MM.1S (cell line): ENCODE measurements at regions not wholly inside any gene's neighbourhood (a gene's known extent, or its start where the extent isn't known, plus 50 kb on each side); places are given as distances from the start of the nearest gene placed in this dataset.

Experiments used
- DNase-seq: peaks from one replicate; pipeline ENCODE4 v3.0.0-alpha.2; 2015
- H2AFZ ChIP-seq: fragments of 300-600 bp; sonication (generic); 2 replicates; pipeline ENCODE4 v1.6.0; 2016; ENCODE audit warnings: antibody characterized with exemption, low read length
- H3F3A ChIP-seq: fragments of 300-600 bp; sonication (generic); 2 replicates; pipeline ENCODE4 v1.6.1; 2016; ENCODE audit warnings: mild to moderate bottlenecking, antibody characterized with exemption, low read length, moderate library complexity, mixed read lengths; ENCODE audit not compliant: insufficient read depth
- H3K27ac ChIP-seq: fragments of 300-600 bp; sonication (generic); 2 replicates; pipeline ENCODE4 v1.5.1; 2016; ENCODE audit warnings: mild to moderate bottlenecking, low read length
- H3K27me3 ChIP-seq: fragments of 300-600 bp; sonication (generic); replicated peaks from 2 replicates; pipeline ENCODE4 v1.6.0; 2016; ENCODE audit warnings: low read length; ENCODE audit not compliant: insufficient read depth
- H3K36me3 ChIP-seq: fragments of 300-600 bp; sonication (generic); replicated peaks from 2 replicates; pipeline ENCODE4 v1.6.1; 2016; ENCODE audit warnings: mild to moderate bottlenecking, low read length, mixed read lengths; ENCODE audit not compliant: insufficient read depth
- H3K4me1 ChIP-seq: fragments of 300-600 bp; sonication (generic); 2 replicates; pipeline ENCODE4 v1.6.1; 2016; ENCODE audit warnings: low read length, mixed read lengths
- H3K4me2 ChIP-seq: fragments of 300-600 bp; sonication (generic); 2 replicates; pipeline ENCODE4 v1.6.0; 2016; ENCODE audit warnings: low read depth, low read length
- H3K4me3 ChIP-seq: fragments of 300-600 bp; sonication (generic); 2 replicates; pipeline ENCODE4 v1.5.1; 2016; ENCODE audit warnings: low read length, mixed read lengths
- H3K79me2 ChIP-seq: fragments of 300-600 bp; sonication (generic); 2 replicates; pipeline ENCODE4 v1.6.1; 2016; ENCODE audit warnings: mixed run types, low read length, mixed read lengths
- H3K9ac ChIP-seq: fragments of 300-600 bp; sonication (generic); 2 replicates; pipeline ENCODE4 v1.6.1; 2016; ENCODE audit warnings: low read length, mixed read lengths
- H3K9me2 ChIP-seq: fragments of 300-600 bp; sonication (generic); replicated peaks from 2 replicates; pipeline ENCODE4 v1.6.1; 2016; ENCODE audit warnings: mild to moderate bottlenecking, low read length, mixed read lengths; ENCODE audit not compliant: insufficient read depth
- H3K9me3 ChIP-seq: fragments of 300-600 bp; sonication (generic); replicated peaks from 2 replicates; pipeline ENCODE4 v1.6.1; 2016; ENCODE audit warnings: mild to moderate bottlenecking, low read length, mixed read lengths; ENCODE audit not compliant: insufficient read depth
- H4K20me1 ChIP-seq: fragments of 300-600 bp; sonication (generic); 2 replicates; pipeline ENCODE4 v1.6.1; 2016; ENCODE audit warnings: mild to moderate bottlenecking, low read length, moderate library complexity, mixed read lengths; ENCODE audit not compliant: insufficient read depth
- EZH2 ChIP-seq: fragments of 300-600 bp; sonication (generic); optimal IDR thresholded peaks from 2 replicates; pipeline ENCODE3; 2017; ENCODE audit warnings: low read depth, mild to moderate bottlenecking, antibody characterized with exemption, low read length, mixed read lengths
- EZH2phosphoT487 ChIP-seq: fragments of 300-600 bp; sonication (generic); IDR thresholded peaks from 2 replicates; pipeline ENCODE4 v1.6.1; 2018; ENCODE audit warnings: antibody characterized with exemption, low read length
- TF ChIP-seq, protein P1 (sequence below): fragments of 300-600 bp; sonication (generic); IDR thresholded peaks from 2 replicates; pipeline ENCODE4 v1.5.1; 2016; ENCODE audit warnings: antibody characterized with exemption, low read length, mixed read lengths

GRCh38 chr7:148481971-148482626 lies 108.5 kb upstream of the C7orf33 start:
- TF ChIP-seq EZH2phosphoT487 (no peak), EZH2 (no peak)
- TF ChIP-seq, protein P1, sequence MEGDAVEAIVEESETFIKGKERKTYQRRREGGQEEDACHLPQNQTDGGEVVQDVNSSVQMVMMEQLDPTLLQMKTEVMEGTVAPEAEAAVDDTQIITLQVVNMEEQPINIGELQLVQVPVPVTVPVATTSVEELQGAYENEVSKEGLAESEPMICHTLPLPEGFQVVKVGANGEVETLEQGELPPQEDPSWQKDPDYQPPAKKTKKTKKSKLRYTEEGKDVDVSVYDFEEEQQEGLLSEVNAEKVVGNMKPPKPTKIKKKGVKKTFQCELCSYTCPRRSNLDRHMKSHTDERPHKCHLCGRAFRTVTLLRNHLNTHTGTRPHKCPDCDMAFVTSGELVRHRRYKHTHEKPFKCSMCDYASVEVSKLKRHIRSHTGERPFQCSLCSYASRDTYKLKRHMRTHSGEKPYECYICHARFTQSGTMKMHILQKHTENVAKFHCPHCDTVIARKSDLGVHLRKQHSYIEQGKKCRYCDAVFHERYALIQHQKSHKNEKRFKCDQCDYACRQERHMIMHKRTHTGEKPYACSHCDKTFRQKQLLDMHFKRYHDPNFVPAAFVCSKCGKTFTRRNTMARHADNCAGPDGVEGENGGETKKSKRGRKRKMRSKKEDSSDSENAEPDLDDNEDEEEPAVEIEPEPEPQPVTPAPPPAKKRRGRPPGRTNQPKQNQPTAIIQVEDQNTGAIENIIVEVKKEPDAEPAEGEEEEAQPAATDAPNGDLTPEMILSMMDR: no peak
- Histone ChIP-seq H4K20me1 (no peaks in the 10 kb centered on the region), H3K9me2 (no peaks in the 10 kb centered on the region), H3K4me3 (no peak overlapping the region), H3K27me3 (no peaks in the 10 kb centered on the region), H3K4me1 (no peaks in the 10 kb centered on the region), H3K9ac (no peak overlapping the region), H3K79me2 (no peaks in the 10 kb centered on the region), H3K9me3 (no peaks in the 10 kb centered on the region), H2AFZ (no peak overlapping the region), H3K4me2 (no peak overlapping the region), H3K36me3 (no peaks in the 10 kb centered on the region), H3F3A (no peaks in the 10 kb centered on the region), H3K27ac (no peak overlapping the region)
- no peak for DNase-seq

DNA sequence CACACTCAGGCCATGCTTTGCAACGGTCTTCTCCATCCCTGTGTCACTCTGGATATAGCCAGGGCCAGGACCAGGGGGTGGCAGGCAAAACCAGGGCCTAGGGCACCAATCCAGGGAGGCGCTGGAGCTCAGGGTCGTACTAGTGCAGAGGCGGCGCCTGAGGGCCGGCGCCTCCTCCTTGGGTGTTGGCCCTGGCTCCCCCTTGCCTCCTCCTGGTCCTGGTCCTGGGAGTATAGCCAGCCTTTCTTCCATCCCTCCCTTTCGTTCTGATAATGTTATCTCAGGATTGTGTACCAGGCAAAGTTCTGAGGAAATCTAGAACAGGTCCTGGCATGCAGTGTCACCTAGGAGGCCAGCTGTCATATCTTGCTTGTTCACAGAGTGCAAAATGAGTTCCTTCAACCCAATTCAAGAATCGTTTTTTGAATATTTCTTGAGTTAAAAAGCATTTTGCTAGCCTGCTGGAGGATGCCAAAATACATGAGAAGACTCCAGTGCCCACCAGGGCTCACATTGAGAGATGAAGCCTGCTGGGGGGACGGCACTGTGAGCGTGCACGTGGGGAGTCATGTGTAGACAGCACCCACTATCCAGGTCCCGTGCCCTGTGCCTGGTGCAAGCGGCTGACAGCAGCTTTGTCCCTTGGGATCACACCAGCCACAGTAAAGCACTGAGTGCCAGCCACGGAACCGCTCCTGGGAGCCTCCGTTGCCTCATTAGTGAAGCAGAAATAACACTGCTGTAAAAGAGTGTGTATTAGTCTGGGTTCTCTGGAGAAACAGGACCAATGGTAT lies 106.9 kb upstream of the C7orf33 start:
- Histone ChIP-seq H3K9me2 (no peaks in the 10 kb centered on the region), H3F3A (no peaks in the 10 kb centered on the region), H3K9me3 (no peaks in the 10 kb centered on the region), H4K20me1 (no peaks in the 10 kb centered on the region), H3K36me3 (no peaks in the 10 kb centered on the region), H3K79me2 (no peaks in the 10 kb centered on the region), H3K9ac (no peak overlapping the region), H3K4me3 (no peak overlapping the region), H3K4me2 (no peak overlapping the region), H3K4me1 (no peaks in the 10 kb centered on the region), H3K27me3 (no peaks in the 10 kb centered on the region), H3K27ac (no peak overlapping the region), H2AFZ (no peak overlapping the region)
- TF ChIP-seq EZH2phosphoT487 (no peak), EZH2 (no peak)
- TF ChIP-seq, protein P1: no peak
- DNase-seq: no peak

- DNase-seq: no peak
- H3K4me1 ChIP-seq: no peaks in the 10 kb centered on the region
- no peak overlapping the region for H3K4me2 ChIP-seq
- H3K27ac ChIP-seq: no peak overlapping the region
- no peak overlapping the region for H3K9ac ChIP-seq
- H3K36me3 ChIP-seq: no peaks in the 10 kb centered on the region
- H3K4me3 ChIP-seq: no peak overlapping the region
- H3K27me3 ChIP-seq: no peaks in the 10 kb centered on the region
- H3K79me2 ChIP-seq: no peaks in the 10 kb centered on the region
- H3F3A ChIP-seq: no peaks in the 10 kb centered on the region
- H3K9me2 ChIP-seq: no peaks in the 10 kb centered on the region
- H3K9me3 ChIP-seq: no peaks in the 10 kb centered on the region
- H4K20me1 ChIP-seq: no peaks in the 10 kb centered on the region
- TF ChIP-seq EZH2phosphoT487 (no peak), EZH2 (no peak)
- TF ChIP-seq, protein P1: no peak
- no peak overlapping the region for H2AFZ ChIP-seq
These were observed 106.1 kb upstream of the C7orf33 start for GRCh38 chr7:148484486-148484885.
